GM19372 (cell line): ENCODE measurements at regions not wholly inside any gene's neighbourhood (a gene's known extent, or its start where the extent isn't known, plus 50 kb on each side); places are given as distances from the start of the nearest gene placed in this dataset.

ENCODE experiments used
- ATAC-seq: cut with Tn5 transposase; IDR thresholded peaks from one replicate; pipeline ENCODE4 v1.9.1; 2021; ENCODE audit warnings: mild to moderate bottlenecking, low read depth, moderate library complexity; ENCODE audit not compliant: unreplicated experiment

DNA sequence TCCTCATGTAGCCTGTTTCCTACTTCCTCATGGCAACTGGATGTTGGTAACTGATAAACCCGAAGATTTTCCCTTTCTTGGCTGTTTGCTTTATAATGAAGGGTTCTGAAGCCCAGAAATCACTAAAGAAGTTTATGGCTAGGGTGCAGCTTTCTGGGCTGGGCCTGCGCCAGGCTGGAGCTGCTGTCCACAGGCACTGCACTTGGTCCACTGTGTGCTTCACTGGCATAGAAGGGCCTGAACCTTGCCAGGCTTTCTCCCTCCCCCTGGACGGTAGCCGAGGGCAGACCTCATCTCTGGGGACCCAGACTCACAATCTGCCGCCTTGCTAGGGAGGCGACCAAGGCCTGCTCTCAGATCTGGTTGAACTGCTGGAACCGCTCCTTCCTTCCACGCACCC lies 133.3 kb upstream of the SPRED2 start:
- ATAC-seq: no peak

DNA sequence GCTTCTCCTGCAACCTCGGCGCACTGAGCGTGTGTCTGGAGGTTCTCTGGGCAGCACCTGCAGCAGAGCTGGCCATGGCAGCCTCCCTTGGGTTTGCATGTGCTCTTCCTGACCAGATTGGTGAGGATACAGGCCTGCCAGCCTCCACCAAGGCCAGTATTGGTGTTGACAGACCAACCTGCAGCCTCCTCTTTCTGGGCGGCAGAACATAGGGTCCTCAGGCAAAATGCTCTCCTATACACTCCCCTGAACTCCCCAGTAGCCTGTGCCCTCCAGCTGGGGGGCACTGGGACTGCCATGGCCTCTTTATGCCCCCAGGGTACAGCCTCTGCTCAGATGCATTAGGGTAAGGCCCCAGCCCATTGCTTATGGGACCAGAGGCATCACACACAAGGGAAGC lies 131.9 kb upstream of the SPRED2 start:
- no peak for ATAC-seq

DNA sequence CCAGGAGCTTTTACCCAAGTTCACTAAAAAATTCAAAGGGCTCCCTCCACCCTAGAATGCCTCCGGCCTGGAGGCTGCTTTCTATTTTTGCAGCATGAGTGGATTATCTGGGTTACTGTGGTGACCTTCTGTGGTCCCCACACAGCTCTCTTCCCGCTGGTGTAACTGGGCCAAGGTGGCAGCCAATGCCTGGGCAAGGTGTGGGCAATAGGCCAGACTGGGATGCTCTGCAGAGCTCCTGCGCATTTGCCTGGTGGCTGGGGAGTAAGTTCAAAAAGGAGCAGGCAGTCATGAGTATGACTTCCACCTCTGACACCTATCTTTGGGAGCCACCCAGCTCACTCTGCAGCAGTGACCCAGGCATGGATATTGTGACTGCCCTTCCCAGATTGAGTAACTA lies 130.5 kb upstream of the SPRED2 start:
- ATAC-seq: no peak

DNA sequence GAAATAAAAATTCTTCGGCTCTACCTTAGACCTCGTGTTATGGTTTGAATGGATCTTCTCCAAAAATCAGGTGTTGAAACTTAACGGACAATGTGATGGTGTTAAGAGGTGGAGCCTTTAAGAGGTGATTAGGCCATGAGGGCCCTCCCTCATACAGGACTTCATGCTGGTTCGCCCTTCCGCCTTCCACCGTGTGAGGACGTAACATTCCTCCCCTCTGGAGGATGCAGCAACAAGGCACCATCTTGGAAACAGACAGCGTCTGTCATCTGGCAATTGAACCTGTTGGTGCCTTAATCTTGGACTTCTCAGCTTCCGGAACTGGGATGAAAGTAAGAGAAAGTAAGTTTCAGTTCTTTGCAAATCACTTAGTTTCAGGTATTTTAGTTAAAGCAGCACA lies 126.3 kb upstream of the SPRED2 start:
- no peak for ATAC-seq

DNA sequence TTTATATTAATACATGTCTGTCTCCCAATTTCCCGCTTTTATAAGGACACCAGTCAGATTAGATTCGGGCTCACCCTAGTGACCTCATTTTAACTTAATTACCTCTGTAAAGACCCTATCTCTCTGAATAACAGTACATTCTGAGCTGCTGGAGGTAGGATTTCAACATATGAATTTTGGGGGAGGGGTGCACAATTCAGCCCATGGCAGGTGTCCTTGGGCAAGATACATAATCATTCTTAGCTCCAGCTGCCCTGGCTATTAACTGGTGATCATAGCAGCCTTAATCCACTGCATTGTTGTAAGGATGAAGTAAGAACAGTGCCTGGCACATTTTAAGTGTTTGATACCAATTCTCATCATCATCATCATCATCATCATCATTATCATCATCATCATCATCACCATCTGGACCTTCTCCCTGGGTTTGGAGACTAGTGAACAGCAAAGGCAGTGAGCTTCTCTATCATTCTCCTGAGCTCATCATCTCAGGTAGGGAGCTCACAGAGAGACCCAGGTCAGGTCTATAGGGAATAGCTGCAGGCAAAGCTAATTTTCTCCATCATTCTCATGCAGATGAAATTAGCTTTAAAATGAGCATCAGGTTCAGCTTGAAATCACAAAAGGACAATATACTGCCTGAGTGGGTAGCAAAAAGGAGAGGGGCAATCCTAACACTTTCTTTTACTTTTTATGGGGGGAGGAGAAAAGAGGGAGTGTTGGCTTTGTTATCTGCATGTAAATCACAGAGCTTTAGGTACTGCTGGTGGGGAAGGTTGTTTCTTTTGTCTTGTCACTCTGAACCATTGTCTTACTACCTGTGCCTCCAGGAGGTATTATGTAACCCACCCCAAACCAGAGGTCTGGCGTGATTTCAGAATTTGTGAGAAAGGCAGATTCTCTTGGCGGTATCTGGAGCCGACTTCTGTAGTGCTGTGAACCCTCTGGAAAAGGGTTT lies 125.5 kb upstream of the SPRED2 start:
- no peak for ATAC-seq

DNA sequence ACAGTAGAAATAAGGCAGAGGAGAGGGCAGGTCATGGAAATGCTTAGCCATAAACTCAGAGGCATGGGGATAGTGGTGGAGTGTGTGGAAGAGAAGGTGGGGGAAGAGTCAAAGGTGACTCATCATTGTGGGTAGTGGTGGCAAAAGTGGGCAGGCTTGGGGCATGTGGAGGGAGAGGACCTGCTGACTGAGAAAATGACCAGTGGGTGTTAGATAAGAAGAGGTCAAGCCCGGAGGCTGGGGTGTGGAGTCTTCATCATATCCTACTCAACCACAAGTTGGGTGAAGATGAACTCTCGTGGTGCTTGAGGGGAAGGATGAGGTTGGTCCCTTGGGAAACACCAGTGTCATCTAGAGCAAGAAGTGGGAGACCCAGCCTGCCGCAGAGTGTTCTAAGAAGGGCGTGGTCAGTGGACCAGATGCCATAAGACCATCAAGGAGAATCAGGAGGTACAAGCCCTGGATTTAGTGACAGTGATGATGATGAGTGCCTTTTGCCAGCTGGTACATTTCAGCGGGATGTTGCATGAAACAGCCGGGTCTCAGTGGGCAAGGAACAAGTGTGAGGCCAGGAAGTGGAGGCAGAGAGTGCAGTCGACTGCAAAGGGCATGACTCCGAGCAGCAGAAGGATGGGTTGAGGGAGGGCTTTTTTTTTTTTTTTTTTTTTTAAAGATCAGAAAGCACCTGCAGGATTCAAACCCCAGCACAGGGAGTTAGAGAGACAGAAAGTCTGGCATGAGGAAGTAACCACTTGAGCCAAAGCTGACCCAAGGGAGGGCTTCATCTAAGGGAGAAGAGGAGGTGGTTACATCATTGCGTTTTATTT lies 122.6 kb upstream of the SPRED2 start:
- ATAC-seq: no peak

DNA sequence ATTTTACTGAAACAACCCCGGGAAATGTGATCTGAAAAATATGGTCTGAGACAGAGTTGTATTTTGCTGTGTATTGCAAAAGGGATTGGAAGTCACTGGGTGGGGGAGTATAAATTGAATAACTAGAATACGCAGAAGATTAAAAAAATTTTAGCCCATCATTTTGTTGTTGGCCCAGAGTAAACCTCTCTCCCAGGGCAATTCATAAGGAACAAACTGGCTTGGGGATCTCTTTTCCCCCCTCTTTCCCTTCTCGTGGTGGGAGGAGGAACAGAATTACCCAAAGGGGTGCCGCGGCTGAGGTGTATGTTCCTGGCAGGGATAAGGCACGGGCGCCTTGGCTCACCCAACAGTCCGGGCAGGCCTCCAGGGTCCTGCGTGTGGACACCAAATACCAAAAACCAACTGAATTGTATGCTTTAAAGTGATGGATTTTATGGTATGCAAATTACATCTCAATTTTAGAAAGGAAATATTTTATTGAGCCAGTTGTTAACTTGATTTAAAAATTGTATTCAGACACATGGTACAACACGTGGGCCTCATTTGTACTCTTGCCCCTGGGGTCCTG lies 121.2 kb upstream of the SPRED2 start:
- no peak for ATAC-seq

DNA sequence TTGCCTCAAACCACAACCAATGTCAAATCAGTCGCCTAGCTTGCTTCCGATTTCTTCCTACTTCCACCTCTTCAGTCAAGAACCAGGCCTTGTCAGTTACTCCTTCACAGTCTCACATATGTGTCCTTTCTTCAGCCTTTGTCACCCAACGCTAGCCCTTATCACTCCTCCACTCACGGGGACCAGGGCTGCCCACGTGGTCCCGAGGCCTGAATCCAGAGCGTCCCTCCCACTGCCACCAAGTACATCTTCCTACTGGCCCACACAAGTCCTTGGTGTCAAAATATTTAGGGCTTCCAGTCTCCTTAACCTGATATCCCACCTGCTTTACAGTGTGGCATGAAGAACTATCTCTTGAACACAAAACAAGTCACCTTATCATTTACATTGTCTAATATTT lies 119.1 kb upstream of the SPRED2 start:
- ATAC-seq: no peak

DNA sequence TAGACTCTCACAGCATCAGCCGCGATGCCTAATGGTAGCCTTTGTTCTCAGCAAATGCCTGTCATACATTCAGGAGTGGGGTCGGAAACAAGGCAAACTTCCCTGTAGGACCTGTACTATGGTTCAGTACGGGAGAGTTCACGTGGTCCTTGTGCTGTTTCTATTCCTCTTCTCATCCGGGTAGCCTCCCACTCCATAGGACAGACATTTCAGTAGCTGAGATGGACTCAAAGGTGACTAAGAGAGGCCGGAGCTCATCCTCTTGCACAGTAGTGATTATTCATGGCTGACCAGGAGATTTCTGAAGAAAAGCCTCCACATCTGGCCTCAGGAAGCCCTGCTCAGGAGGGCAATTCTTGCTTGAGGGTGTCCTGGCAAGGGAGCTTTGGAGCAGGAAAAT lies 117.8 kb upstream of the SPRED2 start:
- no peak for ATAC-seq

DNA sequence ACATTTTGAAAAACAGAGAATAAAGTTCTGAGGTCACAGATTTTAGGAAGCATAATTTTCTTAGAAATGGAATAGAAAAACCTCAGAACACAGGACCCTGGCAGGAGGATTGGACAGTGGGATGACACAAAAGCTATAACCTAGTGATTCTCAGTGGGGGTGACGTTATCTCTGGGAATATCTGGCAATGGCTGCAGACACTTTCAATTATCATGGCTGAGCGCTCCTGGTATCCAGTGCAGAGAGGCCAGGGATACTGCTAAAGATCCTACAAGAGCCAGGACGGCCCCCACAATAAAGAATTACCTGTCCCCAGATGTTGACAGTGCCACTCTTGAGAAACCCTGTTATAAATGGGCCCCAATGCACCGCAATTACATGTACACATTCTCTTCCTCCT lies 117.2 kb upstream of the SPRED2 start:
- no peak for ATAC-seq

DNA sequence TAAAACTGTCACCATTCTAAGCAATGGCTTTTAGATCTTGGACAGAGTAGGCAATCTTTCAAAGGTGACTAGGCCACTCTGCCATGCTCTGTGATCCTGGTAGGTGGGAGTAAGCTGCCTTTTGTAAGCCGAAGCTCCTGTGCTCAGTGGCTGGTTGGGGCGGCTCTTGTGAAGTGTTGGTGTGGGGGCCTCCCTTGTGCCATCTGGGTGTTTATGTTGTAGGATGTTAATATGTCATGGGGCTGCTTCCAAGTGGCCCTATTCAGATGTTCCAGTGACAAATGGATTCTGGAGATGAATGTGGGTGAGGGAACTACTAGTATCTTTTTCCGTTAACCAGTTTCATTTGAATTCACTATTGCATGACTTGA lies 116.8 kb upstream of the SPRED2 start:
- ATAC-seq: no peak

DNA sequence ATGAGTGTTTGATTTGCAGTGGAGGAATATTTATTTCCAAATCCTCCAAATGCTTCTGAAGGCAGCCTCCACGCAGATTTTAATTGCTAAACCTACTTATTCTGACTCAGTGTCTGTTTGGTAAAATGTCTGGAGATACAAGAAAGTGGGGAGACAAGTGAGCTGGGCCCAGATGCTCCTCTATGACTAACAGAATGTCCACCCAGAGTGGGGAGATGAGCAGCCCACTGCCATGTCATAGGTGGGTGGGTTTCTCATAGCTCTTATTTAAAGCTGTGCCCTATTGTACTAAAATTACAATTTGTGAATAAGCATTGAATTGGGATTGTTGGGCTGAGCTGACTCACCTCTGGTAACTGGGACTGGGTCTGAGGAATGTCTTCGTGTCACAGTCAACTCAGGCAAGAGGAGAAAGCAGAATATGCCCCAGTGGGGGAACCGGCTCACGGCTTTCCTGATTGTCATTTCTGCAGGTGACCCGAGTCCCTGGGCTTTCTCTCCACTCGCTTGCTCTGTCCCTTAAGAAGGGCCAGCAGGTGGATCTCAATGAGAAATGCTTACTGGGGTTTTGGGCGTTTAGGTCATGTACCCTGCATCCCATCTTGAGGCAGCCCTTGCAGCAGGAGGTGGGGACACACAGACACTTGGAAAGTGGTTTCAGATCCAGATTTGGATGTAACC lies 116.3 kb upstream of the SPRED2 start:
- no peak for ATAC-seq

DNA sequence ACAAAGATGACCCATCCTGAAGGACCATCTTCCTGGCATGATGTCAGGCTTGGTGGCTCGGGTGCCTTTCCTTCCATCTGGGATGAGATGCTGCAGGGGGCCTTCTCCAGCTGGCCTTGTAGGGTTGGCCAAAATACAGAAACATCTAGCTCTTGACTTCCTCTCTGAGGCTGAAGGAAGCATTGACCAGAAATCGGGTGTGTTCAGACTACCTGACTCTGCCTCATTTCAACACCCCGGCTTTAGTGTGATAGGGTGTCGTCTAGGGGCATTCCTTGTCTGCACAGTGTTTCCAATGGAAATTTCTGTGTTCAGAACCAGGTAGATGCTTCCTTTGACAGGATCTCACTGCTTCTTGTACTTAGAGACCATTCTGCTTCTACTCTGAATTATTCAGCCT lies 115.7 kb upstream of the SPRED2 start:
- ATAC-seq: no peak

DNA sequence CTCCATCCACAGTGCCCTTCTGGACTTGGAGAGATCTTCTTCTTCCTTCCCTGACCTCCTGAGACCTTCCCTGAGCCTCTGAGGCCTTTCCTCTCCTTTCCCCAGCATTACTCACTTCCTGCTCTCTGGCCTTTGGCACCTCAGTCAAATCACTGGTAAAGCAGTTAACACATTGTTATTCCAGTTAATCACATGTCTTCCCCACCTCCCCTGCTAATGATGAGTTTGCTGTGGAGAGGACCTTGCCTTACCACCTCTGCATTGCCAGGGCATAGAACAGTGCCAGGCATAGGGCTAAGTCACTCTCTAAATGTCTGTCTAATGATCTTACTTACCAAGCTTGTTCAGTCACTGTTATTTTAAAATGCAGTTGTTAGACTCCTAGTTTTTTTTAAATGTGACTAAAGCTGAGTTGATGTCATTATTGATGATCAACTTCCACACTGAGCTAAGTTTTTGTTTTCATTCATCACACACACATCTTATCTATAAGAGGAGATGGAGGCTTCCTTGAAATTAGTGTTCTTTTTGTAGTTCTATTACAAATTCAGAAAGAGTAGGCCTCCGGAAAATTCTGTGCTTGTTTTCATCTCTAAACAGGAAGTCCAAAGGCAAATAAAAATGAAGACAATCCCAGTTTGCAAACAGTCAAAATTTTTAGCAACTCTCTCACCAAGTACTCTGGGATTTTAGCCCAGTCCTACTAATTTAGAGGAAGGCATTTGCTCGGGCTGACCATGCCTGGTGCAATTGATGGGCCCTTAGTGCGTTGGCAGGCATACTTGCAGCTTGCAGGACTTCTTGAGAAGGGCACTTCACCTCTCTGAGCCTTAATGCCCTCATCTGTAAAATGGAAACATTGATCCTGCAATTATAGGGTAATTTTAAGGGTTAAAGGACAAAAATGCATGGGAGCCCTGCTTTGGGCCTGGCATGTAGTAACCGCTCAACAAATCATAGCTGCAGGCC lies 113.7 kb upstream of the SPRED2 start:
- no peak for ATAC-seq

DNA sequence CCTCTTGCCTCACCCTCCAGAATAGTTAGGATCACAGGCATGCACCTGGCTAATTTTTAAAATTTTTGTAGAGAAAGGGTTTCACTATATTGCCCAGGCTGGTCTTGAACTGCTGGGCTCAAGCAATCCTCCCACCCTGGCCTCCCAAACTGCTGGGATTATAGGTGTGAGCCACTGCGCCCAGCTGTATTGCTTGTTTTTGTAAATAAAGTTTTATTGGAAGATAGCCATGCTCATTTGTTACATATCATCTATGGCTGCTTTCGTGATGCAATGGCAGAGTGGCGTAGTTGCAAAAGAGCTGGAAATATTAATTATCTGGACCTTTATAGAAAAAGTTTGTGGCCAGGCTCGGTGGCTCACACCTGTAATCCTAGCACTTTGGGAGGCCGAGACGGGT lies 109.4 kb upstream of the SPRED2 start:
- ATAC-seq: no peak

DNA sequence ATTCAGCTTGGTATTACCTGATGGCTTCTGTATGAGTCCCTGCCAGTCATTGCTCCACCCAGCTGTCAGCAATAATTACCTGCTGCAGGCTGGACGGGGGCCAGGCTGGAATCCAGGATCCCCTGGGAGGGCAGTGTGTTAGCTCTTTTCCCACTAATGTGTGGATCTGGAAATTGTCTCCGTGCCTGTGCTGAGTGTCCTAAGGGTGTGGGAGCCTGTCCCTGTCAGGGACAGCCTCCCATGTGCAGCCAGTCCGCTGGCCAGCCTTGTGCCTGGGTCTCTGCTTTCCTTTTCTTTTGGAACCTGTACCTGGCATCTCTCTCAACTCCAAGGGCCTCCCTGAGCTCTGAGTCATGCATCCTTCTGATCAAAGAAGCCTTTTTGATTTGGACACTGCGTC lies 107.2 kb upstream of the SPRED2 start:
- no peak for ATAC-seq

DNA sequence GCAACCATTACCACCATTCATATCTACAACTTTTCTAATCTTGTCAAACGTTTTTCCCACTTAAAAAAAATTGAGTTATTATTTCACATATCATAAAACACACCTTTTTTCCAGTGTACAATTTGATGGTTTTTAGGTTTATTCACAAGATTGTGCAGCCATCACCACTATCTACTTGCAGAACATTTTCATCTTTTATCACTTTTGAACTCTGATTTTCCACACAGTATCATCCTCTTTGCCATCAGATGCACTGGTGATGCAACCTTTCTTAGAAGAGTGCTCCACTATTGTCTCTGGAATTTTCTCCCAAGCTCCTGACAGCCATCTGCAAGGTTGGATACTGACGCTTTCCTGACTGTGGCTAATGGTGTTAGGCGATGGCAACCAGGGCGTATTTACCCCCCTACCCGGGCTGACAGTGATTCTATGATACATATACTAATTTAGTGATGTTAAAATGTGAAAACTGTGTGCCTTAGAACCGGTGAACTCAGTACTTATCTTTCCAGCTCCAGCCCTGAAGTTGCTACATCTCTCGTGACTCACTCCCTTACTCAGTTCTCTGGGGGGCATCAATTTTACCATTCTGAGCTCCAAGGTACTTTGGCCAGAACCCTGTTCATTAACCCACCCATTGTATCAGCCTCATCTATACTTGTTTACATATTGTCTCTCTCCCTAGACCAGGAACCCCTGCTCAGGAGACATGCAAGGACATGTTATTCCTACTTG lies 105.4 kb upstream of the SPRED2 start:
- ATAC-seq: no peak

DNA sequence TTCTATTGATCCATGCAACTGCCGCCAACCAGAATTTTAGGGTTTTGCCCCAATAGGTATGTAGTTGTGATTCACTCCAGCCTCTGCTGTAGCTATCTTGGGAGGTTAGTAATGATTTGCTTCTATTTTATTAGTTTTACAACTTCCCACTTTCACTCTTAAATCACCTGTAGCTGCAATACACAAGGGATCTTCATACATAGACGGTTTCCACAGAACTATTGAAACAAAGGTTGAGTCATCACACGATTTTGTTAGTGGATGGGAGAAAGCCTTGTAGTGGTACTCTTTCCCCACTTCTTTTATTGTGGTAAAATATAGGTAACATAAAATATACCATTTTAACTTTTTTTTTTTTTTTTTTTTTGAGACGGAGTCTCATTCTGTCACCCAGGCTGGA lies 104.2 kb upstream of the SPRED2 start:
- no peak for ATAC-seq

DNA sequence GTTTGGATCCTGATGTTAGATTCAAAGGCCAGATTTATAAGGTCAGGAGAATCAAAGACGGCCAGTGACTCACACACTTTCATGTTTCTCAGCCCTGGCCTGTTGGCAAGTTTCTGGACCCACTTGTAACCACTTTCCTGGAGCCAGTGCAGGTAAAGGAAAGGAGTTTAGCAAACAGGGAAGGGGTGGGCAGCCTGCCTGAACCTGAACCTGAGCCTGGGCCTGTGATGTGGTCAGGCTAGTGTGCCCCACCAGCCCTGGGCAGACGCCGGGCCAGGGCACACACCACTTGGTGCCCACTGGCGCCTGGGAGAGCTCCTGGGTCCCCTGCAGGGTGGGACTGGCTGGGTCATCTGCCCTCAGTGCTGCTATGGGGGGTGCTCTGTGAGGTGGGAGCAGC lies 100.5 kb upstream of the SPRED2 start:
- no peak for ATAC-seq
